ENCODE measurements at regions not wholly inside any gene's neighbourhood (a gene's known extent, or its start where the extent isn't known, plus 50 kb on each side); places are given as distances from the start of the nearest gene placed in this dataset.

GRCh38 chr14:104509673-104510072 lies 69.9 kb upstream of the C14orf180 start:
- CTCF ChIA-PET = interaction anchor here (0.9 kb wide), 1 partner anchor 372 kb away, joined by 3 read pairs; no protein-coding TSS in a partner anchor
- peaks cover 14% of the 10 kb centered on the region; the same call in 1 of the 2 replicates for H3K27me3 ChIP-seq (ENCODE audit: insufficient read depth, low read length)
- TF ChIP-seq RAD21 (IDR thresholded peaks at IDR 0.05; ENCODE audit: low read depth) = peak; percentile 41
- no peak for TF ChIP-seq ZFX (IDR thresholded peaks at IDR 0.05)
- TF ChIP-seq FOSL1 (IDR thresholded peaks at IDR 0.05; ENCODE audit: low read depth) = no peak
- TF ChIP-seq CTCF (IDR thresholded peaks at IDR 0.05 in 2 of 3, conservative IDR thresholded peaks at IDR 0.05 in 1 of 3; ENCODE audit: borderline replicate concordance in 1 of 3, insufficient read depth in 1 of 3, low read depth in 2 of 3, low read length in 2 of 3) = 0 out of 6 replicates have a peak, but pooled peaks of 1 of the 3 experiments have one; percentile 6
- peak; percentile 47 for ATAC-seq
- RAD21 ChIA-PET (ENCODE audit: low non-redundant PET in 1 of 2, low total read pairs in 2 of 2, uncharacterized antibody in 2 of 2, unreplicated experiment in 2 of 2) = no interaction called here
- H3K4me3 ChIP-seq (replicated peaks in 1 of 2; ENCODE audit: low read depth in 1 of 2, low read length in 2 of 2) = no peak overlapping the region
- H3K27ac ChIP-seq (ENCODE audit: low read depth, low read length) = no peak overlapping the region
- H3K79me2 ChIP-seq (ENCODE audit: insufficient read depth, low read length) = no peaks in the 10 kb centered on the region
- POLR2A ChIA-PET = no interaction called here
- no peaks in the 10 kb centered on the region for H3K36me3 ChIP-seq (ENCODE audit: control insufficient read depth in 1 of 2, insufficient read depth in 2 of 2, low read length in 2 of 2)
- no peaks in the 10 kb centered on the region for H4K20me1 ChIP-seq (ENCODE audit: insufficient read depth)
- H2AFZ ChIP-seq (ENCODE audit: low read depth, low read length, poor library complexity, severe bottlenecking) = no peak overlapping the region
- BruUV-seq (replicated peaks) = no TSS peak
- H3K4me2 ChIP-seq (ENCODE audit: low read length) = no peak overlapping the region
- intact Hi-C loops (cut with micrococcal nuclease) = no loop called here
- no peaks in the 10 kb centered on the region for H3K9me2 ChIP-seq (ENCODE audit: insufficient read depth)
- no peak for DNase-seq (ENCODE audit: low read depth, low spot score)
- no peaks in the 10 kb centered on the region for H3K9me3 ChIP-seq (ENCODE audit: control insufficient read depth in 1 of 2, insufficient read depth in 1 of 2, low read depth in 1 of 2, low read length in 2 of 2)
- no peaks in the 10 kb centered on the region for H3K4me1 ChIP-seq (ENCODE audit: control insufficient read depth in 1 of 2, insufficient read depth in 2 of 2, low read length in 2 of 2)
- no peak overlapping the region for H3K9ac ChIP-seq (ENCODE audit: low read length)

GRCh38 chr14:104510216-104510615 lies 69.3 kb upstream of the C14orf180 start:
- Histone ChIP-seq H3K4me2 (ENCODE audit: low read length) (no peak overlapping the region), H3K27me3 (ENCODE audit: insufficient read depth, low read length) (peaks cover 14% of the 10 kb centered on the region; the same call in 1 of the 2 replicates)
- intact Hi-C loops (cut with micrococcal nuclease) = no loop called here
- TF ChIP-seq EZH2 (IDR thresholded peaks at IDR 0.05) = no peak
- TF ChIP-seq EGR1 (IDR thresholded peaks at IDR 0.05; ENCODE audit: low read depth) = no peak
- no peak for TF ChIP-seq CTCF (IDR thresholded peaks at IDR 0.05 in 2 of 3, conservative IDR thresholded peaks at IDR 0.05 in 1 of 3; ENCODE audit: borderline replicate concordance in 1 of 3, insufficient read depth in 1 of 3, low read depth in 2 of 3, low read length in 2 of 3)
- TF ChIP-seq SIN3A (IDR thresholded peaks at IDR 0.05; ENCODE audit: low read depth) = no peak
- no peak for TF ChIP-seq FOSL1 (IDR thresholded peaks at IDR 0.05; ENCODE audit: low read depth)
- no peak for TF ChIP-seq SP1 (IDR thresholded peaks at IDR 0.05; ENCODE audit: low read depth)
- TF ChIP-seq ZBTB33 (IDR thresholded peaks at IDR 0.05; ENCODE audit: extremely low read depth, insufficient replicate concordance, low read length) = no peak
- TF ChIP-seq CBX3 (IDR thresholded peaks at IDR 0.05; ENCODE audit: low read depth) = no peak
- TF ChIP-seq ZNF274 (IDR thresholded peaks at IDR 0.05; ENCODE audit: low read depth, low read length) = no peak

More at GRCh38 chr14:104510216-104510615, 69.3 kb upstream of the C14orf180 start:
- ChIA-PET POLR2A (no interaction called here), RAD21 (ENCODE audit: low non-redundant PET in 1 of 2, low total read pairs in 2 of 2, uncharacterized antibody in 2 of 2, unreplicated experiment in 2 of 2) (no interaction called here), CTCF (interaction anchor here (0.9 kb wide), 1 partner anchor 373 kb away, joined by 3 read pairs; no protein-coding TSS in a partner anchor)
- Histone ChIP-seq H3K36me3 (ENCODE audit: control insufficient read depth in 1 of 2, insufficient read depth in 2 of 2, low read length in 2 of 2) (no peaks in the 10 kb centered on the region), H3K79me2 (ENCODE audit: insufficient read depth, low read length) (no peaks in the 10 kb centered on the region), H3K27ac (ENCODE audit: low read depth, low read length) (no peak overlapping the region), H2AFZ (ENCODE audit: low read depth, low read length, poor library complexity, severe bottlenecking) (no peak overlapping the region), H3K4me1 (ENCODE audit: control insufficient read depth in 1 of 2, insufficient read depth in 2 of 2, low read length in 2 of 2) (no peaks in the 10 kb centered on the region), H3K9ac (ENCODE audit: low read length) (no peak overlapping the region), H4K20me1 (ENCODE audit: insufficient read depth) (no peaks in the 10 kb centered on the region), H3K9me2 (ENCODE audit: insufficient read depth) (no peaks in the 10 kb centered on the region), H3K4me3 (replicated peaks in 1 of 2; ENCODE audit: low read depth in 1 of 2, low read length in 2 of 2) (no peak overlapping the region), H3K9me3 (ENCODE audit: control insufficient read depth in 1 of 2, insufficient read depth in 1 of 2, low read depth in 1 of 2, low read length in 2 of 2) (no peaks in the 10 kb centered on the region)
- no peak for DNase-seq (ENCODE audit: low read depth, low spot score)
- 0 out of 2 replicates have a peak, but pooled peaks have one; percentile 21 for ATAC-seq
- BruUV-seq (replicated peaks) = no TSS peak
